AG04450 (cell line): ENCODE measurements at regions not wholly inside any gene's neighbourhood (a gene's known extent, or its start where the extent isn't known, plus 50 kb on each side); places are given as distances from the start of the nearest gene placed in this dataset.

ENCODE experiments used
- CTCF ChIA-PET: fragments of 300-600, 350-600 bp; formaldehyde crosslinking; extraction: SDS; loops from one replicate; lab custom pipeline; 2022; ENCODE audit warnings: antibody characterized with exemption, inconsistent platforms; lab: Charles Lee
- POLR2A ChIA-PET: fragments of 350-600 bp; formaldehyde crosslinking; extraction: SDS; loops from one replicate; lab custom pipeline; 2021; ENCODE audit warnings: antibody characterized with exemption, inconsistent platforms; lab: Yijun Ruan, JAX
- DNase-seq: peaks from one replicate; pipeline ENCODE4 v3.0.0-alpha.2; 2011; ENCODE audit warnings: low read depth, low spot score
- H3K27ac ChIP-seq: one replicate; pipeline ENCODE4 v1.5.1; 2012; ENCODE audit warnings: low read depth, low read length, control low read depth
- H3K27me3 ChIP-seq: one replicate; pipeline ENCODE4 v1.6.0; 2012; ENCODE audit warnings: low read length; ENCODE audit not compliant: control insufficient read depth, insufficient read depth
- H3K4me3 ChIP-seq: 2 replicates; pipeline ENCODE4 v1.5.1; 2011; ENCODE audit warnings: mild to moderate bottlenecking, low read depth, low read length, control low read depth
- H3K9me3 ChIP-seq: 2 replicates; pipeline ENCODE4 v1.5.1; 2012; ENCODE audit warnings: low read length; ENCODE audit not compliant: control insufficient read depth, insufficient read depth
- CTCF ChIP-seq: IDR thresholded peaks from 2 replicates; pipeline ENCODE4 v1.5.1; 2011; ENCODE audit warnings: low read depth, low read length, control low read depth, inconsistent platforms

GRCh38 chr16:79473456-79473855 lies 127.1 kb downstream of the MAF start:
- CTCF ChIA-PET = no interaction called here
- Histone ChIP-seq H3K9me3 (peaks cover 30% of the 10 kb centered on the region), H3K4me3 (no peak overlapping the region), H3K27me3 (no peaks in the 10 kb centered on the region), H3K27ac (no peak overlapping the region)
- no peak for TF ChIP-seq CTCF
- POLR2A ChIA-PET = no interaction called here
- DNase-seq = no peak

- no peak overlapping the region for H3K4me3 ChIP-seq
- POLR2A ChIA-PET = no interaction called here
- CTCF ChIA-PET = no interaction called here
Observed at GRCh38 chr16:79472426-79472825, 128.1 kb downstream of the MAF start.

GRCh38 chr16:79469999-79470398 lies 130.5 kb downstream of the MAF start:
- TF ChIP-seq CTCF = no peak
- Histone ChIP-seq H3K9me3 (peaks cover 47% of the 10 kb centered on the region), H3K27ac (no peak overlapping the region), H3K4me3 (no peak overlapping the region), H3K27me3 (no peaks in the 10 kb centered on the region)
- ChIA-PET CTCF (no interaction called here), POLR2A (no interaction called here)
- no peak for DNase-seq

More at GRCh38 chr16:79472426-79472825, 128.1 kb downstream of the MAF start:
- no peak for TF ChIP-seq CTCF
- H3K27me3 ChIP-seq = no peaks in the 10 kb centered on the region
- H3K27ac ChIP-seq = no peak overlapping the region
- peaks cover 37% of the 10 kb centered on the region for H3K9me3 ChIP-seq
- no peak for DNase-seq

GRCh38 chr16:79468631-79469030 lies 131.9 kb downstream of the MAF start:
- Histone ChIP-seq H3K9me3 (peaks cover 47% of the 10 kb centered on the region), H3K27ac (no peak overlapping the region), H3K4me3 (no peak overlapping the region), H3K27me3 (no peaks in the 10 kb centered on the region)
- TF ChIP-seq CTCF = no peak
- POLR2A ChIA-PET = no interaction called here
- CTCF ChIA-PET = no interaction called here
- DNase-seq = no peak

GRCh38 chr16:79468121-79468552 lies 132.4 kb downstream of the MAF start:
- DNase-seq = no peak
- no peak overlapping the region for H3K27ac ChIP-seq
- no peaks in the 10 kb centered on the region for H3K27me3 ChIP-seq
- POLR2A ChIA-PET = no interaction called here
- CTCF ChIA-PET = no interaction called here
- no peak for TF ChIP-seq CTCF
- no peak overlapping the region for H3K4me3 ChIP-seq
- H3K9me3 ChIP-seq = peaks cover 44% of the 10 kb centered on the region
